ENCODE measurements at regions not wholly inside any gene's neighbourhood (a gene's known extent, or its start where the extent isn't known, plus 50 kb on each side); places are given as distances from the start of the nearest gene placed in this dataset.
A peak's percentile ranks its signal among the peaks of the same experiment; 100 is the strongest.
"Not testable (repeated sequence)": the region's sequence is repeated elsewhere in the genome, so short reads cannot be mapped to it uniquely, and the experiment has no call there.

GRCh38 chr6:78670802-78671201 lies 196.5 kb upstream of the IRAK1BP1 start:
- DNase-seq (ENCODE audit: low read depth in 2 of 2) = no peak
- H3K4me3 ChIP-seq (replicated peaks in 1 of 2; ENCODE audit: low read depth in 2 of 2, low read length in 2 of 2) = no peak overlapping the region
- TF ChIP-seq, protein P1, sequence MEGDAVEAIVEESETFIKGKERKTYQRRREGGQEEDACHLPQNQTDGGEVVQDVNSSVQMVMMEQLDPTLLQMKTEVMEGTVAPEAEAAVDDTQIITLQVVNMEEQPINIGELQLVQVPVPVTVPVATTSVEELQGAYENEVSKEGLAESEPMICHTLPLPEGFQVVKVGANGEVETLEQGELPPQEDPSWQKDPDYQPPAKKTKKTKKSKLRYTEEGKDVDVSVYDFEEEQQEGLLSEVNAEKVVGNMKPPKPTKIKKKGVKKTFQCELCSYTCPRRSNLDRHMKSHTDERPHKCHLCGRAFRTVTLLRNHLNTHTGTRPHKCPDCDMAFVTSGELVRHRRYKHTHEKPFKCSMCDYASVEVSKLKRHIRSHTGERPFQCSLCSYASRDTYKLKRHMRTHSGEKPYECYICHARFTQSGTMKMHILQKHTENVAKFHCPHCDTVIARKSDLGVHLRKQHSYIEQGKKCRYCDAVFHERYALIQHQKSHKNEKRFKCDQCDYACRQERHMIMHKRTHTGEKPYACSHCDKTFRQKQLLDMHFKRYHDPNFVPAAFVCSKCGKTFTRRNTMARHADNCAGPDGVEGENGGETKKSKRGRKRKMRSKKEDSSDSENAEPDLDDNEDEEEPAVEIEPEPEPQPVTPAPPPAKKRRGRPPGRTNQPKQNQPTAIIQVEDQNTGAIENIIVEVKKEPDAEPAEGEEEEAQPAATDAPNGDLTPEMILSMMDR (IDR thresholded peaks at IDR 0.05; ENCODE audit: low read depth, low read length) = no peak

- not testable (repeated sequence) for DNase-seq (ENCODE audit: low read depth in 2 of 2); H3K4me3 ChIP-seq (replicated peaks in 1 of 2; ENCODE audit: low read depth in 2 of 2, low read length in 2 of 2)
Measured at GRCh38 chr6:78676069-78677007, 191.0 kb upstream of the IRAK1BP1 start.

GRCh38 chr6:78688668-78689067 lies 178.7 kb upstream of the IRAK1BP1 start:
- TF ChIP-seq, protein P1 (IDR thresholded peaks at IDR 0.05; ENCODE audit: low read depth, low read length) = no peak
- H3K4me3 ChIP-seq (replicated peaks in 1 of 2; ENCODE audit: low read depth in 2 of 2, low read length in 2 of 2) = no peak overlapping the region
- DNase-seq (ENCODE audit: low read depth in 2 of 2) = no peak

- TF ChIP-seq, protein P1 (IDR thresholded peaks at IDR 0.05; ENCODE audit: low read depth, low read length) = no peak
- H3K4me3 ChIP-seq (replicated peaks in 1 of 2; ENCODE audit: low read depth in 2 of 2, low read length in 2 of 2) = no peak overlapping the region
- DNase-seq (ENCODE audit: low read depth in 2 of 2) = peak in 1 of 2 donors; percentile 5
Measured at GRCh38 chr6:78693835-78694234, 173.5 kb upstream of the IRAK1BP1 start.

DNA sequence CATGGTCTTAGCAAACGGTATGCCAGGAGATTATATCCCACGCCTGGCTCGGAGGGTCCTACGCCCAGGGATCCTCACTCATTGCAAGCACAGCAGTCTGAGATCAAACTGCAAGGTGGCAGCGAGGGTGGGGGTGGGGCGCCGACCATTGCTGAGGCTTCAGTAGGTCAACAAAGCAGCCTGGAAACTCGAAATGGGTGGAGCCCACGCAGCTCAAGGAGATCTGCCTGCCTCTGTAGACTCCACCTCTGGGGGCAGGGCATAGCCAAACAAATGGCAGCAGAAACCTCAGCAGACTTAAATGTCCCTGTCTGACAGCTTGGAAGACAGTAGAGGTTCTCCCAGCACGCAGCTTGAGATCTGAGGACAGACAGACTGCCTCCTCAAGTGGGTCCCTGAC lies 172.7 kb upstream of the IRAK1BP1 start:
- not testable (repeated sequence) for DNase-seq (ENCODE audit: low read depth in 2 of 2); H3K4me3 ChIP-seq (replicated peaks in 1 of 2; ENCODE audit: low read depth in 2 of 2, low read length in 2 of 2)

DNA sequence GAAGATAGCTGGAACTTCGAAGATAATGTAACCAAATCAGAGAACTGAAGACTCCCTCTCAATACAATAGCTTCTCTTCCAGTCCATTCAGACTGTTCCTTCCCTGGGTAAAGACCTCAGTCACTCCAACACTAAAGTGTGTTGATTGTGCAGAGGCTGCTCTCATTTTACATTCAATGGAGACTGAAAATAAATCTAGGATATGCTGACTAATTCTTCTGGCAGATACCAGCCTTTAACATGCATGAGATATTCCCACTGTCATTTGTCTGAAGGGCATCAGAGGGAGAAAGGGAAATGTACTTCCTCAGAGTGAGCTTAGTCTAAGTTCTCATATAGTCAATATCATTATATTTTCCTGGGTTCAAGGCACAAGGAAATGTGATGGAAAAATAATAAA lies 166.4 kb upstream of the IRAK1BP1 start:
- TF ChIP-seq, protein P1 (IDR thresholded peaks at IDR 0.05; ENCODE audit: low read depth, low read length) = no peak
- peak in 1 of 2 donors; percentile 3 for DNase-seq (ENCODE audit: low read depth in 2 of 2)
- no peak overlapping the region for H3K4me3 ChIP-seq (replicated peaks in 1 of 2; ENCODE audit: low read depth in 2 of 2, low read length in 2 of 2)

GRCh38 chr6:78701407-78701806 lies 165.9 kb upstream of the IRAK1BP1 start:
- H3K4me3 ChIP-seq (replicated peaks in 1 of 2; ENCODE audit: low read depth in 2 of 2, low read length in 2 of 2) = no peak overlapping the region
- TF ChIP-seq, protein P1 (IDR thresholded peaks at IDR 0.05; ENCODE audit: low read depth, low read length) = no peak
- DNase-seq (ENCODE audit: low read depth in 2 of 2) = peak in 1 of 2 donors; percentile 67

DNA sequence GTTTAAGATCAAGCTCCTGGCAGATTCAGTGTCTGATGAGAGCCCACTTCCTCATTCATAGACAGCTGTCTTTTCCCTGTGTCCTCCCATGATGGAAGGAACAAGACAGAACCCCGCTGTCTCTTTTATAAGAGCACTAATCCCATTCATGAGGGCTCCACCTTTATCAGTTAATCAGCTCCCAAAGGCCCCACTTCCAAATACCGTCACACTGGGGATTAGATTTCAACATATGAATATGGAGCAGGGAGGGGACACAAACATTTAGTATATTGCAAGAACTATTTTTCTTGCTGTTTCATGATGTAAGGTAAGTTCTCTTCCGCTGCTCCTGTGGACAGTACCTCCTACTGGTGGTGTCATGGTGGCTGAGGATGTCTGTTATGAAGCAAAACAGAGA lies 158.3 kb upstream of the IRAK1BP1 start:
- TF ChIP-seq, protein P1 (IDR thresholded peaks at IDR 0.05; ENCODE audit: low read depth, low read length) = no peak
- no peak for DNase-seq (ENCODE audit: low read depth in 2 of 2)
- no peak overlapping the region for H3K4me3 ChIP-seq (replicated peaks in 1 of 2; ENCODE audit: low read depth in 2 of 2, low read length in 2 of 2)

Measured in cardiac fibroblast (primary cell).